Astrocyte (in vitro differentiated cells and primary cell): ENCODE measurements at regions not wholly inside any gene's neighbourhood (a gene's known extent, or its start where the extent isn't known, plus 50 kb on each side); places are given as distances from the start of the nearest gene placed in this dataset.

Source experiments
- DNase-seq: peaks from one replicate; pipeline ENCODE4 v3.0.0-alpha.2; 2010; ENCODE audit warnings: low read depth
- FAIRE-seq: peaks from 2 replicates; lab custom pipeline; 2011; peaks lifted over from hg19 to GRCh38; lab: Jason Lieb, UNC
- H2AFZ ChIP-seq: 2 replicates; pipeline ENCODE4 v1.6.0; 2012; ENCODE audit warnings: low read depth, low read length, inconsistent platforms
- H3K27ac ChIP-seq: 2 replicates; pipeline ENCODE4 v1.5.1; 2011; ENCODE audit warnings: low read depth, low read length, inconsistent platforms
- H3K27me3 ChIP-seq: 2 replicates; pipeline ENCODE4 v1.6.0; 2011; ENCODE audit warnings: low read length, inconsistent platforms; ENCODE audit not compliant: insufficient read depth
- H3K36me3 ChIP-seq: 2 replicates; pipeline ENCODE4 v1.5.1; 2011; ENCODE audit warnings: low read length, inconsistent platforms; ENCODE audit not compliant: insufficient read depth
- H3K4me1 ChIP-seq: 2 replicates; pipeline ENCODE4 v1.5.1; 2011; ENCODE audit warnings: low read length, inconsistent platforms; ENCODE audit not compliant: insufficient read depth
- H3K4me2 ChIP-seq: 2 replicates; pipeline ENCODE4 v1.6.0; 2012; ENCODE audit warnings: low read length, inconsistent platforms
- H3K4me3 ChIP-seq: 2 replicates; pipeline ENCODE4 v1.5.1; 2011; ENCODE audit warnings: low read depth, mild to moderate bottlenecking, low read length, inconsistent platforms; ENCODE audit not compliant: insufficient read depth
- H3K79me2 ChIP-seq: 2 replicates; pipeline ENCODE4 v1.6.0; 2012; ENCODE audit warnings: mild to moderate bottlenecking, low read length, inconsistent platforms; ENCODE audit not compliant: insufficient read depth
- H3K9ac ChIP-seq: 2 replicates; pipeline ENCODE4 v1.6.0; 2012; ENCODE audit warnings: mild to moderate bottlenecking, low read length, inconsistent platforms
- H3K9me3 ChIP-seq: 2 replicates; pipeline ENCODE4 v1.5.1; 2012; ENCODE audit warnings: low read depth, mild to moderate bottlenecking, low read length, inconsistent platforms; ENCODE audit not compliant: insufficient read depth
- H4K20me1 ChIP-seq: 2 replicates; pipeline ENCODE4 v1.6.0; 2012; ENCODE audit warnings: low read length, inconsistent platforms; ENCODE audit not compliant: insufficient read depth
- H3K27ac Mint-ChIP-seq: one replicate; pipeline ENCODE4 v1.8.0; 2021; ENCODE audit warnings: mild to moderate bottlenecking, mixed read lengths; ENCODE audit not compliant: unreplicated experiment
- H3K27me3 Mint-ChIP-seq: one replicate; pipeline ENCODE4 v1.8.0; 2021; ENCODE audit warnings: low read depth, mixed read lengths; ENCODE audit not compliant: unreplicated experiment
- H3K36me3 Mint-ChIP-seq: one replicate; pipeline ENCODE4 v1.8.0; 2021; ENCODE audit warnings: low read depth, mixed read lengths; ENCODE audit not compliant: unreplicated experiment
- H3K4me1 Mint-ChIP-seq: one replicate; pipeline ENCODE4 v1.8.0; 2021; ENCODE audit warnings: low read depth, mixed read lengths; ENCODE audit not compliant: unreplicated experiment
- H3K4me3 Mint-ChIP-seq: one replicate; pipeline ENCODE4 v1.8.0; 2021; ENCODE audit warnings: mild to moderate bottlenecking, moderate library complexity, mixed read lengths; ENCODE audit not compliant: unreplicated experiment
- H3K9me3 Mint-ChIP-seq: one replicate; pipeline ENCODE4 v1.8.0; 2021; ENCODE audit warnings: mild to moderate bottlenecking, mixed read lengths; ENCODE audit not compliant: unreplicated experiment
- EZH2 ChIP-seq: IDR thresholded peaks from 2 replicates; pipeline ENCODE4 v1.6.1; 2012; ENCODE audit warnings: mild to moderate bottlenecking, low read length, inconsistent platforms; ENCODE audit not compliant: insufficient read depth
- TF ChIP-seq, protein P1 (sequence below): IDR thresholded peaks from 2 replicates; pipeline ENCODE4 v1.5.1; 2011; ENCODE audit warnings: low read depth, mild to moderate bottlenecking, inconsistent platforms, low read length, moderate library complexity; ENCODE audit not compliant: insufficient read depth

DNA sequence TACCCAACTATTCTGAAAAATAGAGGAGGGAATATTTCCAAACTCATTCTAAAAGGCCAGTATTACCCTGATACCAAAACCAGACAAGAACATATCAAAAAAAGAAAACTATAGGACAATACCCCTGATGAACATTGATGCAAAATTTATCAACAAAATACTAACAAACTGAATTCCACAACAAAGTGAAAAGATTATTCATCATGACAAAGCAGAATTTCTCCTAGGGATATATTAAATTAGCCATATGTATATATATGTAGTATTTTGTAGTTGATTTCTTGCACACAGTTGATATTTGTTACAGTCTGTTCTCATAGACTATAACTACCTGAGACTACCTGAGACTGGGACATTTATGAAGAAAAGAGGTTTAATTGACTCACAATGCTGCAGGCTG, 495.0 kb upstream of the SPRY2 start:
- H3K27me3 ChIP-seq: no peaks in the 10 kb centered on the region
- H3K9me3 ChIP-seq: peaks cover 3% of the 10 kb centered on the region
- H2AFZ ChIP-seq: no peak overlapping the region
- no peak overlapping the region for H3K4me2 ChIP-seq
- no peaks in the 10 kb centered on the region for H3K4me1 ChIP-seq
- no peaks in the 10 kb centered on the region for H3K36me3 Mint-ChIP-seq
- H3K27ac ChIP-seq: no peak overlapping the region
- no peaks in the 10 kb centered on the region for H3K79me2 ChIP-seq
- no peak overlapping the region for H3K9ac ChIP-seq
- no peaks in the 10 kb centered on the region for H4K20me1 ChIP-seq
- no peak overlapping the region for H3K27ac Mint-ChIP-seq
- H3K36me3 ChIP-seq: no peaks in the 10 kb centered on the region
- DNase-seq: no peak
- peaks cover 10% of the 10 kb centered on the region for H3K9me3 Mint-ChIP-seq
- H3K4me3 Mint-ChIP-seq: no peak overlapping the region
- no peaks in the 10 kb centered on the region for H3K4me1 Mint-ChIP-seq
- H3K4me3 ChIP-seq: no peak overlapping the region
- no peak for FAIRE-seq
- no peak for TF ChIP-seq EZH2
- TF ChIP-seq, protein P1, sequence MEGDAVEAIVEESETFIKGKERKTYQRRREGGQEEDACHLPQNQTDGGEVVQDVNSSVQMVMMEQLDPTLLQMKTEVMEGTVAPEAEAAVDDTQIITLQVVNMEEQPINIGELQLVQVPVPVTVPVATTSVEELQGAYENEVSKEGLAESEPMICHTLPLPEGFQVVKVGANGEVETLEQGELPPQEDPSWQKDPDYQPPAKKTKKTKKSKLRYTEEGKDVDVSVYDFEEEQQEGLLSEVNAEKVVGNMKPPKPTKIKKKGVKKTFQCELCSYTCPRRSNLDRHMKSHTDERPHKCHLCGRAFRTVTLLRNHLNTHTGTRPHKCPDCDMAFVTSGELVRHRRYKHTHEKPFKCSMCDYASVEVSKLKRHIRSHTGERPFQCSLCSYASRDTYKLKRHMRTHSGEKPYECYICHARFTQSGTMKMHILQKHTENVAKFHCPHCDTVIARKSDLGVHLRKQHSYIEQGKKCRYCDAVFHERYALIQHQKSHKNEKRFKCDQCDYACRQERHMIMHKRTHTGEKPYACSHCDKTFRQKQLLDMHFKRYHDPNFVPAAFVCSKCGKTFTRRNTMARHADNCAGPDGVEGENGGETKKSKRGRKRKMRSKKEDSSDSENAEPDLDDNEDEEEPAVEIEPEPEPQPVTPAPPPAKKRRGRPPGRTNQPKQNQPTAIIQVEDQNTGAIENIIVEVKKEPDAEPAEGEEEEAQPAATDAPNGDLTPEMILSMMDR: no peak
- H3K27me3 Mint-ChIP-seq: no peaks in the 10 kb centered on the region

DNA sequence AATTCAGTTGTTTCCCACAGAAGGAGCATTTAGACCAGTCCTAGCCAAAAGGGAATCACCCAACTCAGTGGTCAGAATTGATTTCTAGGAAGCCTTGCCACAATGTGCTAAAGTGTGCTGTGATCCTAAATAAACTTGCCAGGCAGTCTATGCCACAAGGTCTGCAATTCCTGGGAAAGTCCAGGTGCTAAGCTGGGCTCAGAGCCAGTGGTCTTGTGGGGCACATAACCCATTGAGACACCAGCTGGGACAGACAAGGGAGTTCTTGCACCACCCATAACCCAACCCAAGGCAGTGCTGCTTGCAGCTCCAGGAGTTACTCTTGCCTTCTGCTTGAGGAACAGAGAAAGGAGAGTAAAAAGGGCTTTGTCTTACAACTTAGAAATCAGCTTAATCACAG, 489.5 kb upstream of the SPRY2 start:
- H3K9me3 Mint-ChIP-seq: peaks cover 8% of the 10 kb centered on the region
- Histone ChIP-seq H3K36me3 (no peaks in the 10 kb centered on the region), H3K4me1 (no peaks in the 10 kb centered on the region), H3K79me2 (no peaks in the 10 kb centered on the region), H2AFZ (no peak overlapping the region), H3K9me3 (peaks cover 3% of the 10 kb centered on the region), H3K4me3 (no peak overlapping the region), H3K27me3 (no peaks in the 10 kb centered on the region), H3K4me2 (no peak overlapping the region), H4K20me1 (no peaks in the 10 kb centered on the region), H3K9ac (no peak overlapping the region), H3K27ac (no peak overlapping the region)
- DNase-seq (no peak), FAIRE-seq (no peak)
- TF ChIP-seq EZH2: no peak
- TF ChIP-seq, protein P1: no peak
- no peaks in the 10 kb centered on the region for H3K36me3 Mint-ChIP-seq
- H3K27ac Mint-ChIP-seq: no peak overlapping the region
- no peaks in the 10 kb centered on the region for H3K27me3 Mint-ChIP-seq
- H3K4me3 Mint-ChIP-seq: no peak overlapping the region
- H3K4me1 Mint-ChIP-seq: no peaks in the 10 kb centered on the region

- Histone ChIP-seq H3K27ac (no peak overlapping the region), H3K4me2 (no peak overlapping the region), H4K20me1 (no peaks in the 10 kb centered on the region), H3K4me1 (no peaks in the 10 kb centered on the region), H3K9ac (no peak overlapping the region), H3K27me3 (no peaks in the 10 kb centered on the region), H3K36me3 (no peaks in the 10 kb centered on the region), H3K79me2 (no peaks in the 10 kb centered on the region), H2AFZ (no peak overlapping the region), H3K4me3 (no peak overlapping the region), H3K9me3 (peaks cover under 1% of the 10 kb centered on the region)
- DNase-seq: no peak
- Mint-ChIP-seq H3K9me3 (peaks cover 8% of the 10 kb centered on the region), H3K4me1 (no peaks in the 10 kb centered on the region), H3K36me3 (no peaks in the 10 kb centered on the region), H3K27me3 (no peaks in the 10 kb centered on the region), H3K4me3 (no peak overlapping the region), H3K27ac (no peak overlapping the region)
- TF ChIP-seq, protein P1: no peak
- no peak for TF ChIP-seq EZH2
- FAIRE-seq: no peak
These were observed 487.8 kb upstream of the SPRY2 start for GRCh38 chr13:80828759-80829158.
